ENCODE measurements at regions not wholly inside any gene's neighbourhood (a gene's known extent, or its start where the extent isn't known, plus 50 kb on each side); places are given as distances from the start of the nearest gene placed in this dataset.

GRCh38 chr6:159529934-159530333, 163.1 kb downstream of the SOD2 start:
- TF ChIP-seq CTCF (conservative IDR thresholded peaks at IDR 0.05; ENCODE audit: low read length) (no peak), EZH2phosphoT487 (IDR thresholded peaks at IDR 0.05; ENCODE audit: borderline replicate concordance, low read depth, low read length) (no peak)

Measured in OCI-LY7 (cell line).